ENCODE measurements at regions not wholly inside any gene's neighbourhood (a gene's known extent, or its start where the extent isn't known, plus 50 kb on each side); places are given as distances from the start of the nearest gene placed in this dataset.

DNA sequence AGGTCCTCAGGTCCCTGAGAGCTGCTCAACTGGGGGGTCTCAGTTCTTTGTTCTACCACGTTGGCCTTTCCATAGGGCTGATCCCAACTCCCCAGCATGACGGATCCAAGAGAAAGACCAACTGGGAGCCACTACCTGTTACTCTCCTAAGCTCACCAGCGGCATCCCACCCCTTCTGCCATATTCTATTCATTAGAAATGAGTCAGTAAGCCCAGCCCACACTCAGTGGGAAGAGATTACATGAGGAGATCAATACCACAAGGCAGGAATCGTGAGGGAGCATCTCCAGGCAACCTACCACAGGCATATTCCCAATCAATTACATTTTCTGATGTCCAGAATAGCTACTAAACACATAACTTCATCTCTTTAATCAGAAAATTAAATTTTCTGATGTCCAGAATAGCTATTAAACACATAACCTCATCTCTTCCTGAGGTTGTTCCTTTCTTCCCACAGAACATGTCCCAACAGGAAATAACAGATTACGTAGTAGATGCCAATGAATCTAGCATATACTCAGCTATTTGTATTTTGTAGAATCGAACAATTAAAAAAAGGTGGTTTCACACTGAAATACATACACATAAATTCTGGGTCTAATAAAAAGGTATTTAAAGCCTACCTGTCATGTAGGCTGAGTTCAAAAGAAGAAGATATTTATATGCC is 708.1 kb upstream of the ARGLU1 start:
- Histone ChIP-seq H3K4me3 (ENCODE audit: low read length) (no peak overlapping the region), H3K9me2 (ENCODE audit: insufficient read depth, low read length) (no peaks in the 10 kb centered on the region), H2AFZ (ENCODE audit: low read depth, low read length) (no peak overlapping the region), H3F3A (ENCODE audit: insufficient read depth, low read length, poor library complexity, severe bottlenecking) (no peaks in the 10 kb centered on the region), H4K20me1 (ENCODE audit: insufficient read depth) (no peaks in the 10 kb centered on the region), H3K4me2 (ENCODE audit: low read length) (no peak overlapping the region), H3K27me3 (ENCODE audit: insufficient read depth, low read depth, low read length) (no peaks in the 10 kb centered on the region), H3K9me3 (ENCODE audit: low read length) (no peaks in the 10 kb centered on the region), H3K79me2 (replicated peaks; ENCODE audit: insufficient read depth, low read length) (no peaks in the 10 kb centered on the region), H3K27ac (ENCODE audit: low read length) (no peak overlapping the region), H3K36me3 (ENCODE audit: insufficient read depth, low read length) (no peaks in the 10 kb centered on the region), H3K9ac (ENCODE audit: low read length) (no peak overlapping the region)
- no peak for TF ChIP-seq POLR2AphosphoS5 (IDR thresholded peaks at IDR 0.05)
- TF ChIP-seq REST (IDR thresholded peaks at IDR 0.05; ENCODE audit: borderline replicate concordance) = no peak
- TF ChIP-seq EZH2 (IDR thresholded peaks at IDR 0.05; ENCODE audit: borderline replicate concordance, insufficient read depth, low read length, poor library complexity, severe bottlenecking) = no peak
- no peak for TF ChIP-seq SMC3 (conservative IDR thresholded peaks at IDR 0.05; ENCODE audit: poor library complexity)
- TF ChIP-seq, protein P1, sequence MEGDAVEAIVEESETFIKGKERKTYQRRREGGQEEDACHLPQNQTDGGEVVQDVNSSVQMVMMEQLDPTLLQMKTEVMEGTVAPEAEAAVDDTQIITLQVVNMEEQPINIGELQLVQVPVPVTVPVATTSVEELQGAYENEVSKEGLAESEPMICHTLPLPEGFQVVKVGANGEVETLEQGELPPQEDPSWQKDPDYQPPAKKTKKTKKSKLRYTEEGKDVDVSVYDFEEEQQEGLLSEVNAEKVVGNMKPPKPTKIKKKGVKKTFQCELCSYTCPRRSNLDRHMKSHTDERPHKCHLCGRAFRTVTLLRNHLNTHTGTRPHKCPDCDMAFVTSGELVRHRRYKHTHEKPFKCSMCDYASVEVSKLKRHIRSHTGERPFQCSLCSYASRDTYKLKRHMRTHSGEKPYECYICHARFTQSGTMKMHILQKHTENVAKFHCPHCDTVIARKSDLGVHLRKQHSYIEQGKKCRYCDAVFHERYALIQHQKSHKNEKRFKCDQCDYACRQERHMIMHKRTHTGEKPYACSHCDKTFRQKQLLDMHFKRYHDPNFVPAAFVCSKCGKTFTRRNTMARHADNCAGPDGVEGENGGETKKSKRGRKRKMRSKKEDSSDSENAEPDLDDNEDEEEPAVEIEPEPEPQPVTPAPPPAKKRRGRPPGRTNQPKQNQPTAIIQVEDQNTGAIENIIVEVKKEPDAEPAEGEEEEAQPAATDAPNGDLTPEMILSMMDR (IDR thresholded peaks at IDR 0.05; ENCODE audit: poor library complexity, severe bottlenecking) = no peak
- TF ChIP-seq RAD21 (conservative IDR thresholded peaks at IDR 0.05) = no peak
- TF ChIP-seq EP300 (conservative IDR thresholded peaks at IDR 0.05; ENCODE audit: poor library complexity, severe bottlenecking) = no peak
- TF ChIP-seq TAF1 (IDR thresholded peaks at IDR 0.05; ENCODE audit: low read depth) = no peak
- no peak for TF ChIP-seq MXI1 (conservative IDR thresholded peaks at IDR 0.05; ENCODE audit: poor library complexity, severe bottlenecking)

- no peak overlapping the region for H3K4me2 ChIP-seq (ENCODE audit: low read length)
- H3K27ac ChIP-seq (ENCODE audit: low read length) = no peak overlapping the region
- H3K9me3 ChIP-seq (ENCODE audit: low read length) = no peaks in the 10 kb centered on the region
- no peak overlapping the region for H2AFZ ChIP-seq (ENCODE audit: low read depth, low read length)
- H3K79me2 ChIP-seq (replicated peaks; ENCODE audit: insufficient read depth, low read length) = no peaks in the 10 kb centered on the region
- TF ChIP-seq EP300 (conservative IDR thresholded peaks at IDR 0.05; ENCODE audit: poor library complexity, severe bottlenecking) (no peak), POLR2AphosphoS5 (IDR thresholded peaks at IDR 0.05) (no peak), SMC3 (conservative IDR thresholded peaks at IDR 0.05; ENCODE audit: poor library complexity) (no peak)
- TF ChIP-seq, protein P1 (IDR thresholded peaks at IDR 0.05; ENCODE audit: poor library complexity, severe bottlenecking) = no peak
- H3K9me2 ChIP-seq (ENCODE audit: insufficient read depth, low read length) = no peaks in the 10 kb centered on the region
- no peaks in the 10 kb centered on the region for H4K20me1 ChIP-seq (ENCODE audit: insufficient read depth)
- no peak overlapping the region for H3K9ac ChIP-seq (ENCODE audit: low read length)
- H3K27me3 ChIP-seq (ENCODE audit: insufficient read depth, low read depth, low read length) = no peaks in the 10 kb centered on the region
- H3F3A ChIP-seq (ENCODE audit: insufficient read depth, low read length, poor library complexity, severe bottlenecking) = no peaks in the 10 kb centered on the region
- H3K36me3 ChIP-seq (ENCODE audit: insufficient read depth, low read length) = no peaks in the 10 kb centered on the region
- H3K4me3 ChIP-seq (ENCODE audit: low read length) = no peak overlapping the region
Observed at GRCh38 chr13:107275312-107275711, 707.4 kb upstream of the ARGLU1 start.

Measured in neural cell (in vitro differentiated cells).